ENCODE measurements at regions not wholly inside any gene's neighbourhood (a gene's known extent, or its start where the extent isn't known, plus 50 kb on each side); places are given as distances from the start of the nearest gene placed in this dataset.
"Not testable (repeated sequence)": the region's sequence is repeated elsewhere in the genome, so short reads cannot be mapped to it uniquely, and the experiment has no call there.

DNA sequence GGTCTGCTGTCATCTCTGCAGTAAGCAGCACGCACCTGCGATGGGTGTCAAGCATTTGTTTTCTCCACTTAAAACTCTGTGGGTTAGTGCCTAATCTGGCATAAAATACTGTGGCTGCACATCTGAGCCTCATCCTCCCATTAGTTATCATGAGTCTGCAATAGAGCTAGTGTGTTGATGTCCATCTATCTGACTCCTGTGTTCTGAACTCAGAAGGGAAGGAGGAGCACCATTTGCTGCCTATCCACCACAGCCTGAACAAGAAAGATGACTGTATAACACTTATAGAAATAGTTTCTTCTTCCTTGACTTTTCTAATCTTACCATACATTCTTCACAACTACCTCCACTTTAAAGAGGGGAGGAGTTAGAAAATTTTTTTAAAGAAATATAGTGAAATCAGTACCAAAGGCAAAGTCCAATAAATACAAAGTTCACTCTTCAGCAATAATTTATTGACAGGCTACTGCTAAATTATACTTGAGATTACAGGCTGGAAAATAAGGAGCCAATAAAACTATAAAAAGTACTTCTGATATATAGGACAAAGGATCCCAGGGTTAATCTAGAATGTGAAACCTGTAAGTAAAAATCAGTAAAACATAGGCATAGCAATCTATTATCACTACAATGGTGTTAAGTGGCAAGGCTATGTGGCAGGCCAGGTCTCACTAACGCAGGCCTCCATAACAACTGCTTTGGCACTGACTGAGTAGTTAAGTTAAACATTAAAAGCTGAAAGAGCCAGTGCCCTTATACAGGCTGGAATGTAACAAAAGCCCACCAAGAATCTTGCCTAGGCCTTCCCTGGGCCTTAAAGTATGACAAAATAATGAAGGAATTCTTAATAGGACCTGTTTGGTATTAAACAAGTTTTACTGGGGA, 70.2 kb downstream of the LGALS9C start:
- not testable (repeated sequence) for DNase-seq (ENCODE audit: extremely low read depth, low read depth)

- DNase-seq (ENCODE audit: extremely low read depth, low read depth), result not testable (repeated sequence)
Observed at GRCh38 chr17:18557086-18557485, 80.5 kb downstream of the LGALS9C start.

DNA sequence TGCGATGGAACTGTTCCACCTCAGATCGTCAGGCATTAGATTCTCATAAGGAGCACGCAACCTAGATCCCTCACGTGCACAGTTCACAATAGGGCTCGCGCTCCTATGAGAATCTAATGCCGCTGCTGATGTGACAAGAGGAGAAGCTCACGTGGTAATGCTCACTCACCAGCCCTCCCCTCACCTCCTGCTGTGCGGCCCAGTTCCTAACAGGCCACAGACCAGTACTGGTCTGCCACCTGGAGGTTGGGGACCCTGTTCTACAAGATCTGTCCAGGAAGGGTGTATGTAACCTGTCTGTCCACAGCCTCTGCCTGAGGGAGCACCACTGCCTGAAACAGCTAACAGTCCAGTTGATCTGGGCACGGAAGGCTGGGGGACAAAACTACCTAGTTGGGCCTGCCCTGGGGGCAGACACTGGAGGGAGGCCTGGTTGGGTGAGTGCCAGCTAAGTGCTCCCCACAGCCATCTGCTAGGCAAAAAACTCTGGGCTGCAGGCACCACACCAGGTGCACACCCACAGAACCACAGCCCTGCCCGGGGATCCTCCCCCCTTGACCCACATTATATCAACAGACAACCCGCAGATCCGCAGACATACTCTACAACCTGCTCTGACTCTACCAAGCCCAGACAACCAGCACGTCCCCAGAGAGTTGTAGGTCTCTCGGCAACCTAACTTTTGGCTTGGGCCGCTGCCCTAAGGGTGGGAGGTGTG, 80.7 kb downstream of the TBC1D28 start:
- DNase-seq (ENCODE audit: extremely low read depth, low read depth), result not testable (repeated sequence)

GRCh38 chr17:18564099-18564448, 80.1 kb downstream of the TBC1D28 start:
- peak; percentile 26 for DNase-seq (ENCODE audit: extremely low read depth, low read depth)

DNA sequence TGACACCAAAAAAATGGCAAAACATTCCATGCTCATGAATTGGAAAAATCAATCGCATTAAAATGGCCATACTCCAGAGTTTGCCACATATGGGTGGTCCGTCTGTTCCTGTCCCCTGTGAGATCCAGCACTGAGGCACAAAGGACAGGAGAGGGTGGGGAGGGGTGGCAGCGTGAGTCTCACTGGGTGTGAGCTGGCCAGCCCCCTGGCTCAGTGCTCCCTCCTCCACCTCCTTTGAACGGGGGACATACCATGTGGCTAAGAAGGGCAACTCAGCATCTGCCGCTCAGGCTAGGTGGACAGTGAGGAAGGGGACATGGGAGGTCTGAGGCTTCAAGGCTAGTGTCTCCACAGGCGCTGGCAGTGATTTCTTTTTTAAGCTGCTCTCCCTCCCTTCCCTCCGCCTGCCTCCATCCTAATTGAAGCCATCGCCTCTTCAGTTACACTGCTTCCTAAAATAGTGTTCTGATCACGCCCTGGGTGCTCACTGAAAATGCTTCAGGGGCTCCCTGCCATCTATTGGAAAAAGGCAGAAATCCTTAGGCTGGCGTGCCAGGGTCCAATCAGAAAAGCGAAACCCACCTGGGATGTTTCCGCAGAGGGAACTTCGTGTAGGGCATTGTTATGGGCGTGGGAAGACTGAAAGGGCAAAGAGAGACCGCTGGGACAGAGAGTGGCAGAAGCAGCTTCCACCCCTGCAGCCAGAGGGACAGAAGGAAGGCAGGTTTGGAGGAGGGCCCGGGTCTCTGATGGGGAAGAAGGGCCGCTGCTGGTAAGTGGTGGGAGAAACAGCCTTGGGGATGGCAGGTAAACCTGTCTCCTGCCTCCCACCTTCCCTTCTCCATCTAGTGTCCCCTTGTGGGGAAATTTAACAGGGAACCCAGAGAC, 75.8 kb downstream of the TBC1D28 start:
- not testable (repeated sequence) for DNase-seq (ENCODE audit: extremely low read depth, low read depth)

DNA sequence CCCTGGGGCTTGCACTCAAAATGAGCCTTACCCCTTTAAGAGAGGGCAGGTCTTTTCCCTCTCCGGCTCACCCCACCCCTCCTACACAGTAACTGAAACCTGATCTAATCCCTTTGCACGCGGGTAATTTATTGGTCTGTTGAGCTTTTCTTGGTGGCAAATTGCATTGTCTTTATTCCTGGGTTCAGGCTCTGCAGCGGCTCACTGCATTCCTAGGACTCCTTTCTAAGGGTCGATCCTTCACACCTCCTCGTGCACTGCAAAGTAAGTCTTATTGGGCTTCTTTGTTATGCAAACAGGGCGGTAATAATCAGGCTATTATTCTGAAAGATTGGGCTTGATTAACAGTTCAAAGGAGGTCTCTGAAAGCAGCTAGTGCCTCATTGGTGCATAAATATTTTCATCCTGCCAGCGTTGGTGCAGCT, 74.7 kb downstream of the TBC1D28 start:
- DNase-seq (ENCODE audit: extremely low read depth, low read depth), result not testable (repeated sequence)

DNA sequence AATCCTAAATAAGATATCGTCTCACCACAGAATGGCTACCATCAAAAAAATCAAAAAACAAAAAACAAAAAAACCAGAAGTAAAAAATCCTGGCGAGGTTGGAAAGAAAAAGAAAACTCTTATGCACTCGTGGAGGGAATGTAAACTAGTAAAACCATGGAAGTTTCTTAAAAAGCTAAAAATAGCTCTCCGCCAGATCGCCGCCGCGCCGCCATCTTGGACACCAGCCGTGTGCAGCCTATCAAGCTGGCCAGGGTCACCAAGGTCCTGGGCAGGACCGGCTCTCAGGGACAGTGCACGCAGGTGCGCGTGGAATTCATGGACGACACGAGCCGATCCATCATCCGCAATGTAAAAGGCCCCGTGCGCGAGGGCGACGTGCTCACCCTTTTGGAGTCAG, 71.7 kb downstream of the TBC1D28 start:
- DNase-seq (ENCODE audit: extremely low read depth, low read depth), result not testable (repeated sequence)

DNA sequence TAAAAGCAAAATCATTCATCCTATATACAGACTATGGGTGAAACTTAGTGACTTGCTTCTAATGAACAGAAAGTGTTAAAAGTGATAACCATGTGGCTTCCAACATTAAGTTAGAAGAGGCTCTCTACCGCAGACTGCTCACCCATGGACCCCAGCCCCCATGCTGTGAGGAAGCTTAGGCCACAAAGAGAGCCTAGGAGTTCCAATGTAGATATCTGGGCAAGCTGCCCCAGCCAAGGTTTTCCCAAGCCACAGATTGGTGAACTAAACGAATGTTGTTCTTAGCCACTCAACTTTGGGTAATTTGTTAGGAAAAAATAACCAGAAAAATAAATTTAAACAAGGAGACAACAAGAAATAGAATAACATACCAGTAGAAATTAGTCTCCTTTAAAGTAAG, 70.1 kb downstream of the TBC1D28 start:
- DNase-seq (ENCODE audit: extremely low read depth, low read depth), result not testable (repeated sequence)

Small RNA genes lying in the stretch of these regions (small RNA-seq; reads per million reads assigned to genes)
- 0 reads per million in 2 experiments for gene AC107983.1

All from NCI-H460 (cell line).